Pulmonary artery endothelial cell (primary cell): ENCODE measurements at regions not wholly inside any gene's neighbourhood (a gene's known extent, or its start where the extent isn't known, plus 50 kb on each side); places are given as distances from the start of the nearest gene placed in this dataset.
"Not testable (repeated sequence)": the region's sequence is repeated elsewhere in the genome, so short reads cannot be mapped to it uniquely, and the experiment has no call there.

ENCODE experiments used
- DNase-seq: peaks from one replicate; pipeline ENCODE4 v3.0.0-alpha.2; 2011; ENCODE audit warnings: low read depth, low spot score

- no peak for DNase-seq
These were observed 581.3 kb downstream of the TMEM121 start for GRCh38 chr14:106107703-106108102.

GRCh38 chr14:106109337-106109736 is 583.0 kb downstream of the TMEM121 start:
- no peak for DNase-seq

DNA sequence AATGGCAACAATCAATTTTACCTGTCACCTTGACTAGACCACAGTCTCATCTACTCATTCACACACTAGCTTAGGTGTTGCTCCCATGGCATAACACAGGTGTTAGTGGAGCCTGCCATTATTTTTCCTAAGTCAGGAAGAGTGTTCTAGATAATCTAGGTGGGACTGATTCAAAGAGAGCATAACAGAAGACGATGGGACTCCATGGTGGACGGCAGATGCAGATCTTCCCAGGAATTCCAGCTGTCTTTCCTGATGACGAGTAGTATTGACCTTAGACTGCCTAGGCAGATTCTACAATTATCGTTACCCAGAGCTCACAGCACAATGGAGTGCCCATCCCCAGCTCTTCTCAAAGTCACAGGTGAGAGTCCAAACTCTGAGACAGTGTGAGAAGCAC is 589.0 kb downstream of the TMEM121 start:
- no peak for DNase-seq

DNA sequence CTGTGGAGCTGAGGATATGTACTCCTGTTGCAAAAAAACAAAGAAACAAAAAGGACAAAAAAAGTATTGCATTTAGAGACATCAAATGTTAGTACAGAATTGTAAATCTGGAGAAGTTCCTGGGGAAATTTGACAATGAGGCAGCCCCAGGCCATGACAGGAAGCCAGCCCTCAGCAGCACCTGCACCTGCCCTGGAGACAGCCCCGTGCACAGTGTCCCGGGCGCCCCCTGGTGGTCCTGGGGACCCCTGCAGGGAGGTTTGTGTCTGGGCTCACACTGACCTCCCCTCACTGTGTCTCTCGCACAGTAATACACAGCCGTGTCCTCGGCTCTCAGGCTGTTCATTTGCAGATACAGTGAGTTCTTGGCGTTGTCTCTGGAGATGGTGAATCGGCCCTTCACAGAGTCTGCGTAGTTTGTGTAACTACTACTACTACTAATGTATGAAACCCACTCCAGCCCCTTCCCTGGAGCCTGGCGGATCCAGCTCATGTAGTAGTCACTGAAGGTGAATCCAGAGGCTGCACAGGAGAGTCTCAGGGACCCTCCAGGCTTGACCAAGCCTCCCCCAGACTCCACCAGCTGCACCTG is 590.1 kb downstream of the TMEM121 start:
- DNase-seq: not testable (repeated sequence)

- DNase-seq: no peak
These were observed 593.7 kb downstream of the TMEM121 start for GRCh38 chr14:106120101-106120500.

DNA sequence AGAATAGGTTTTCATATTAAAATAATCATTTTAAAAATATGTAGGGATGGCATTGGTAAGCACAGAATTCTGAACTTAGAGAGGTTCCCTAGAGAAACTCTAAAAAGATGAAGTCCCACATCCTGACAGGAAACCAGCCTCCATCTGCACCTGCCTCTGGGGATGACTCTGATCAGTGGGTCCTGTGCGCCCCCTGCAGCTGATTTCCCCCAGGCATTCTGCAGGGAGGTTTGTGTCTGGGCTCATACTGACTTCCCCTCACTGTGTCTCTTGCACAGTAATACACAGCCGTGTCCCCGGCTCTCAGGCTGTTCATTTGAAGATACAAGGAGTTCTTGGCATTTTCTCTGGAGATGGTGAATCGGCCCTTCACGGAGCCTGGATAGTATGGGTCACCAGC is 602.9 kb downstream of the TMEM121 start:
- DNase-seq: no peak

DNA sequence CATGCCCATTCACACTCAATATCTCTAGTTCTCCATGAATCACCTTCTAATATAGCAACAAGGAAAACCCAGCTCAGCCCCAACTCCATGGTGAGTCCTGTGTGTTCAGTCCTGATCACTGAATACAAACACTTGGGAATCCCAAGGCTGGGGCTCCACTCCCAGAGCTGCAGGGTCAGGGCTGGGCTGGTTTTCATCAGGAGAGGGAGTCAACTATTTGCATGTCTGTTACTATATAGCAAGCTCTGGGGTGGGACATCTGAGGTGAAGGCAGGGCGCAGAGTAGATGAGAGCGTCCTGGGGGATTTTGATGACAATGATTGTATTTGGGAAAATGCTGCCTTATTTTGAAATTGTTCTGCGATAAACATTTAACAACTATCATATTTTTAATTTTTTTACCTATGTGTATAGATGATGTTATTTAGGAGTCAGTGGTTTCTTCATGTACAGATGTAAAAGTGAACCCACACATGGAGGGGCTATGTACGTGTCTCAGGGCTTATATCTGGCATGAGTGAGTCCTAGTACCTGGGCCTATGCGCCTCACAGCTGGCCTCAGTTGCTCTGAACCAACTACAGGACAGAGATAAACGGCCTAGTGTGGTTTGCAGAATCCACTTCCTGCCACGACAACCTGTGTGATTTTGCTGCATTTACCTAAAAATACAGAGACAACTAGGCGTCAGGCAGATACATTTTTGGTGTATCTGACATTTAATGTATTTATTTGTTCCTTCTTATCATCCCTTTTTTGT is 603.7 kb downstream of the TMEM121 start:
- DNase-seq: not testable (repeated sequence)

DNA sequence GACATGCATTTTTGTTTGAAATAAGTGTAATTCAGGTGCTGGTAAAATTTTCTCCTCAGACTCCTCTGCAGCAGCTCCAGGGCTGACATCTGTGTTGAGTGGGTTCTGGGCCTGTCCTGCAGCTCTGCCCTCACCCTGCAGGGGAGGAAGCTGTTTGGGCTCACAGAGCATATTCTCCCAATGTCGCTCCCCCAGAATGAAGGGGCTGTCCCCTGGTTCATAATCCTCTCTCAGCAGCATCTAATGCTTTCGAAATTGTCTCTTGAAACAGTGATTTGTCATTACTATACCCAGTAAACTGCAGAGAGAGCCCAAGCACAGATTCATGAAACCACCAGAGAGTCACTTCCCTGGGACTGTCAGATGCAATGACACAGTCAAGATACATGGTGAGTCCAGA is 606.7 kb downstream of the TMEM121 start:
- not testable (repeated sequence) for DNase-seq

DNA sequence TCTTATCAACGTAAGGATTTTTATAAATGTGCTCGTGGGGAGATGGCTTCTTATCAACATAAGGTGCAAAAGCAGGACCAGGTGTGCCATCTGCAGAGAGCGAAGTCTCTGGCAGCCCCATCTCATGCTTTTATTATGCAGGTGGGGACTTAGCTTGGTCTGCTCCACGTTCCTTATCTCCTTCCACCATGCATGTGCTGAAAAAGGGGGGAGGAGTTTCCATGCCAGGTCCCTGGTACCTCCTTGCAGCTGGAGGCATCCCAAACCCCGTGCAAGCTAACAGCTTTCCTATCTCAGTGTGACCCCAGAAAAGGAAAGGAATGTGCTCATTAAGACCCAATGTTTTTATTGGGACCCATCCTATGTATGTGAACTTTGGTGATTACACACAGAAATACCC is 608.5 kb downstream of the TMEM121 start:
- no peak for DNase-seq

DNA sequence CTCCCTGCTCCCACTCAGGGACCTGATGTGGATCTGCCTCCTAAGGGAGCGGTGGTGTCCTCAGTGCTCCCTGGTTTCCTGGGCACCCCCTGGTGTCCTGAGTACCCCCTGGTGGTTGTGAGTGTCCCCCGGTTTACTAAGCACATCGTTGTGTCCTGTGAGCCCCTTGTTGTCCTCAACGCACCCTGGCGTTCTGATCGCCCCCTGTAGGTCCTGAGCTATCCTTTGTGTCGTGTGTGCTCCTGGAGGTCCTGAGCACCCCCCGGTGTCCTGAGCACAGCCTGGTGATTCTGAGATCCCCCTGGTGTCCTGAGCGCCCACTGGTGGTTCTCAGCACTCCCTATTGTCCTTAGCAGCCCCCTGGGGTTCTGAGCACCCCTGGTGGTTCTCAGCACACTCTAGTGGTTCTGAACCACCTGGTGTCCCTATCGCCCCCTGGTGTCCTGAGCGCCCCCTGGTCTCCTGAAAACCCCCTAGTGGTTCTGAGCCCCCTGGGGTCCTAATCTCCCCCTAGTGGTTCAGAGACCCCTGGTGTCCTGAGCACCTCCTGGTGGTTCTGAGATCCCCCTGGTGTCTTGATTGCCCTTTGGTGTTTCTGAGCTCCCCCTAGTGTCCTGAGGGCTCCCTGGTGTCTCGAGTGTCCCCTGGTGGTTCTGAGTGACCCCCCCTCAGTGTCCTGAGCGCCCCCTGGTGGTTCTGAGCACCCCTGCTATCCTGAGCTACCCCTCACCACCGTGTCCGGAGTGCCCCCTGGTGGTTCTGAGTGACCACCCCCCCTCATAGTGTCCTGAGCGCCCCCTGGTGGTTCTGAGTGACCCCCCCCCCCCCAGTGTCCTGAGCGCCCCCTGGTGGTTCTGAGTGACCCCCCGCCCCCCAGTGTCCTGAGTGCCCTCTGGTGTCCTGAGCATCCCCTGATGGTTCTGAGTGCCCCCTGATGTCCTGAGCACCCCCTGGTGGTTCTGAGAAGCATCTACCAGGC is 615.1 kb downstream of the TMEM121 start:
- DNase-seq: no peak

- not testable (repeated sequence) for DNase-seq
These were observed 619.3 kb downstream of the TMEM121 start for GRCh38 chr14:106145731-106146130.

- not testable (repeated sequence) for DNase-seq
These were observed 627.1 kb downstream of the TMEM121 start for GRCh38 chr14:106153362-106153955.

- no peak for DNase-seq
These were observed 636.9 kb downstream of the TMEM121 start for GRCh38 chr14:106163316-106163715.

DNA sequence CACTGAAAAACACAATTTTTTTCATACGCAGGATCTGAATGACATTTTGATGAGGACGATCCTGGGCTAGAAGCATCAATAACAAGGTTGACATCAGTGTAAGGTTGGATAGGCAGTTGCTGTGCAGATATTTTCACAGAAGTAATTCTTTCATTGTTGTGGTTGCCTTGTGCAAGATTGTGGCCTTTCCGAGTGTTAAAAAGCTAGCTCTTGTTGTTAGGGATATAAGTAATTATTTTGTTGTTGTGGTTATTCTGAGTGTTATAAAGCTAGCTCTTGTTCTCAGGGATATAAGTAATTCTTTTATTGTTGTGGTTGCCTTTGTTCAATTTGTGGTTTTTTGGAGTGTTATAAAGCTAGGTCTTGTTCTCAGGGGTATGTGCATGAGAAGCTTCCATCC is 637.4 kb downstream of the TMEM121 start:
- not testable (repeated sequence) for DNase-seq

- DNase-seq: no peak
These were observed 639.8 kb downstream of the TMEM121 start for GRCh38 chr14:106166232-106166631.

- no peak for DNase-seq
These were observed 640.3 kb downstream of the TMEM121 start for GRCh38 chr14:106166650-106167204.

- not testable (repeated sequence) for DNase-seq
These were observed 643.8 kb downstream of the TMEM121 start for GRCh38 chr14:106170163-106170658.

- DNase-seq: no peak
These were observed 647.8 kb downstream of the TMEM121 start for GRCh38 chr14:106174206-106174605.

DNA sequence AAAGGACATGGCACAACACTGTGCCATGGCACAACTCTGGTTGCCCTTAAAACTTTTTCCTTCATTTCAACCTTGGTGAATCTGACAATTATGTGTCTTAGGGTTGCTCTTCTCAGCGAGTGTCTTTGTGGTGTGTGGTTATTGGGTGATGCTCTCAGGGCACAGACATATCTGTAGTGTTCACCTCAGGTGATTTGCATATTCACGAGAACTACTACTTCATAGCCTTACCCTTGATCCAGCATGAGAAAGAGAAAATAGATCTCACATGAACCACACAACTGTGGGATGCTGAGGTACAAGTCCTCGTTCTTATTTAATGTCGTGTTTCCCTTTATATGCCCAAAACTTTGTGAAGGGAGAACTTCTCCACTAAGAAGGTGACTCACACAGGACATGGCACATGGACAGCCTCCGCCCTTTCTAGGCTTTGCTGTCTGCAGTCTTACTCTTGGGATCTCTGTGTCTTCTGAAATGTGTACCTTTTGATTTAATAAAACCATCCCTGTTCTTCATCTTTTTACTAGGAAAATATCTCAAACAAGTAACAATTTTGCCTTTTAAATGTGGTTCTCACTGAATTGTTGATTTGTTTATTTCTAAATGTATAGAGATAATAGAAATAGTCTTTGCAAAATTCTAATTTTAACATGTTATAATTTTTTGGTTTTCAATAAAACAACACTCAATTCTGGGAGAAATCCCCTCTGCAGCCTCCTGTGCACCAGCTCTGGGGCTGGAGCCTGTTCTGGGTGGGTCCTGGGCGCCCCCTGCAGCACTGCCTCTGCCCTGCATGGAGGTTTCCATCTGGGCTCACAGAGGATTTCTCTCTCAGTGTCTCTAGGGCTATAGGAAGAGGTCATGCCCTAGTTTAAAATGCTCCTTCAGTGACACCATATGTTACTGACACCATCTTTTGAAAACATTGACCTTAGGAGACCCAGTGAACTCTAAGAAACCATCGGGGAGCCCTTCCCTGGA is 651.2 kb downstream of the TMEM121 start:
- DNase-seq: not testable (repeated sequence)

GRCh38 chr14:106179761-106180160 is 653.4 kb downstream of the TMEM121 start:
- no peak for DNase-seq
